ENCODE measurements at regions not wholly inside any gene's neighbourhood (a gene's known extent, or its start where the extent isn't known, plus 50 kb on each side); places are given as distances from the start of the nearest gene placed in this dataset.
A peak's percentile ranks its signal among the peaks of the same experiment; 100 is the strongest.
"Not testable (repeated sequence)": the region's sequence is repeated elsewhere in the genome, so short reads cannot be mapped to it uniquely, and the experiment has no call there.

DNA sequence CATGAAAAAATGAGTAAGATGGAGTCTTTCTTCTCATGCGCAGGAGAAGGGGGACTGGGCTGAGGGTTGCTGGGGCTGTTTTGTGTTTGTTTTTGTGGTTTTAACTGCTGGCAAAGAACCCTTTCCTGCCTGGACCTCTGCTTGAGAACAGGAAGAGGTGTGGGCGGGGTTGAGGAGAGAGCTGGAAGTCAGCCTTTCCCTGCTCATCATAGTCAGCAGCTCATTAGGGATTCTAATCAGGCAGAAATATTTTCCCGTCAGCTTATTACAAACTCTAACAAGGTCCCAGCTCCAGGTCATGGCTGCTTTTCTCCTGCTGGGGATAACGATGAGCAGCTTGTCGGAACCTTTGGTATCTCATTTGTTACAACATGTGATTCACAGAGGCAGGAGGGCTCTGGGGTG lies 185.0 kb upstream of the NRXN3 start:
- DNase-seq, result peak in 1 of 51 donors; percentile 53

DNA sequence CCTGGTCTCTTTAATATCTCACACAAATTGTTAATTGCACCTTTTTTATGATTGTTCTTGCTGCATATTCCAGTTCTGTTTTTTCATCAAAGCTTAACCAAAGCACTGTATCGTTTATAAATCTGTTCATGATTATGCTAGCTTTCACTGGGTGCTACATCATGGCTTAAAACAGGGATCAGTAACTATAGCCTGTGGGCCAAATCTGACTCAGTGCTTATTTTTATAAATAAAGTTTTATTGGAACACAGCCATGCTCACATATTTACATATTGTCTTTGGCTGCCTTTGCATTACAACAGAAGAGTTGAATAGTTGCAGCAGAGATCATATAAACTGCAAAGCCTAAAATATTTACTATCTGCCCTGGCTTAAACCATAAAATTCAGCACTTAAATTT lies 183.4 kb upstream of the NRXN3 start:
- no peak for DNase-seq

DNA sequence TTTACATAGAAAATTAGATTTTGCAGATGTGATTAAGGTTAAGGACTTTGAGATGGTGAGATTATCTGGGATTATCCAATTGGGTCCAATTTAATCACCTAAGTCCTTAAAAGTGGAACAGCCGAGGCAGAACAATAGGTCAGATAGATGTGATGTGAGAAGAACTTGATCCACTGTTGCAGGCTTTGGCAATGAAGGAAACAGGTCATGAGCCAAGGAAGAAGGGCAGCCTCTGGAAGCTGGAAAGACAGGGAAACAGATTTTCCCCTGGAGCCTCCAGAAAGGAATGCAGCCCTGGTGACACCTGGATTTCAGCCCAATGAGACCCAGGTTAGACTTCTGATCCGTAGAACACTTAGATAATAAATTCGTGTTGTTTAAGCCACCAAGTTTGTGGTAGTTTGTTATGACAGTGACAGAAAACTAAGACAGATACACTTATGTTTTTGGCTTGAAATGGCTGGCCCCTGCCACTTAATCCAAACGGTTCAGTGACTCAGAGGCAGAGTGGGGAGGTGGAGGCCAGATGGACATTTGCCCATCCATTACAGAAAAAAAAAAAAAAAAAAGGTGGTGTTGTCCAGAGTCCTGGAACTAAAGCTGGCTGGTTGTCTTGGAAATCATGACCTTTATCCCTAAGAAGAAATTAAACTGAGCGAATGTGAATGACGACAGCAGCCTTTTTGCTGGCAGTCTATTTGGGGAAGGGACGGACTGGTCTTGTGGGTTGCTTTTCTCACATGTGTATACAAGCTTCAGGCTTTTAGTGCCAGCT lies 181.9 kb upstream of the NRXN3 start:
- DNase-seq, result peak in 3 of 51 donors; percentile 16 to 74 (median 48)

DNA sequence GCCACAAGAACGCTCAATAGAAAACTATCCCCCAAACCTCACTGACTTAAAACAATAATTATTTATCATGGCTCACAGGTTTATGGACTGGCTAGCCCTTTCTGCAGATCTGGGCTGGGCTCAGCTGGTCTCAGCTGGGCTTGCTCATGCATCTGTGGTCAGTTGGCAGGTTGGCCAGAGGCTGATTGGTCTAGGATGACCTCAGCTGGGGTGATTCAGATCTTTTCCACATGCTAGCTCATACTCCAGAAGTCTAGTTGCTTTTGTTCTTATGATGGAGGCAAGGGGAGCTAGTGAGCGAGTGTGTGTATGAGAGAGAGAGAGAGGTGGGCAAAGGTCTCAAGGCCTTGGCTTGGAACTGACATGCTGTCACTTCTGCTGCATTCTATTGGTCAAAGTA lies 181.2 kb upstream of the NRXN3 start:
- peak in 39 of 51 donors; percentile 16 to 92 (median 74) for DNase-seq

DNA sequence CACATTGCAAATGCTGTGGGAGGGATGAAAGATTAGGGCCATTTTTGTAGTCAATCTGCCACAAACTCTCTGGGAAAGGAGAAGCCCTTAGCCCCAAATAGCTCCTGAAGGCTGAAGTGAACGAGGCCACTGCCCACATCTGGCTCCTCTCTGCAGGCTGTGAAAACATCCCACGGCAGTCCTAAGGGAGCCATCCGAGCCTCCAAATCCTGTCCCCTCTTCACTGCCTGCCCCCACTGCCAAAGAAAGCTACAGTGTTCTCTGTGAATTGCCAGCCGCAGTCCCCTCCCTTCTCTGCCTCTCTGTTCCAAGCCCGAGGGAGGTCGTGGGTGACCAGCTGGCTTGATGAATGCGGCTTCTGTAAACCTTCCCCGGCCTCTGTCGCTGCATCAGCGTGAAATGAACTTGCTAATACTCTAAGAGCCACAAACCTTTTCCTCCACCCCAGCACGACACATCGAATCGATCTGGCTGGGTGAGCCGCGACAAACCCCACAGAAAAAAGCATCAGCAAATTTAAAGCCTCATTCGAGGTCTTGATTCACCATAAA lies 180.7 kb upstream of the NRXN3 start:
- DNase-seq, result peak in 45 of 51 donors; percentile 26 to 93 (median 79)

DNA sequence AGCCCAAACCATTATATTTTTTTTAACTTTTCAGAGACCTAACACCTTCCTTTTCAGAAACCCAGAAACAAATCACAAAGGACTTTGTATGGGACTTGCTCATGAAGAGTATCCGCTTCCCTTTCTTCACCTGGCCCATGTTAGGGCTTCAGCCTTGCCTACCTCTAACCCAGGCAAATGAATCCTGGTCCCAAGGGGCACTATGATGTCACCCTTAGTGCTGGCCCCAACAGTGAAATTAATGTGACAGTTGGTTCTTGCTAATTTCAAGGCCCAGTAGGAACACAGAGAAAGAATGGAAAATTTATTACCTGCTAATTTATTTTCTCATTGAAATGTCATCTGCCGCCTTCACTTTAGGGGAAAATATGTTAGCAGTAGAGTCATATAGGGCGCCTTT lies 179.8 kb upstream of the NRXN3 start:
- no peak for DNase-seq

DNA sequence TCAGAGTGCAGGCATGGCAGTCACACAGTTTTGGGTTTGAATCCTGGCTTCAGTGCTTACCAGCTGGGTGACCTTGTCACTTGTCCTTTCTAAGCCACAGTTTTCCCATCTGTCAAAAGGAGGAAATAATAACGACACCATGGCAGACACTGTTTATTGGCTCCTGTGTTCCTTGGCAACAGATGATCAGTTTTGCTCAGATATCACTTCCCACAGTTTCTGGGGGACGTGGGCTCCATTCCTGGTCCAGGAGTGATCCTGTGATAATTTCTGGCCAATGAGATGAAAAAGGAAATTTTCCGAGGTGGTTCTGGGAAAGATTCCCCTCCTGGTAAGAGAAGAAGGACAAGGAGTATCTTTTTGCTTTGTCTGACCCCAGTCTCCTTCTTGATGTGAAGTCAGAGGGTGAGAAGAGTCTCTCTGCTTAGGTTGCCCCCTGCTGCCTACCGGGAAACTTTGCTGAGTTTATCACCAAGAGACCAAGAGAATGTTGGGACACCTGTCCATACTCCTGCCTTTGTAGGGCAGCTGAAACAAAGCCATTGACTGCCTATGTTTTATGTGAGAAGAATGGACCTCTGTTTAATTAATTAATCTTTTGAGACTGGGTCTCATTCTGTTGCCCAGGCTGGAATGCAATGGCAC lies 178.9 kb upstream of the NRXN3 start:
- peak in 7 of 51 donors; percentile 6 to 40 (median 16) for DNase-seq

DNA sequence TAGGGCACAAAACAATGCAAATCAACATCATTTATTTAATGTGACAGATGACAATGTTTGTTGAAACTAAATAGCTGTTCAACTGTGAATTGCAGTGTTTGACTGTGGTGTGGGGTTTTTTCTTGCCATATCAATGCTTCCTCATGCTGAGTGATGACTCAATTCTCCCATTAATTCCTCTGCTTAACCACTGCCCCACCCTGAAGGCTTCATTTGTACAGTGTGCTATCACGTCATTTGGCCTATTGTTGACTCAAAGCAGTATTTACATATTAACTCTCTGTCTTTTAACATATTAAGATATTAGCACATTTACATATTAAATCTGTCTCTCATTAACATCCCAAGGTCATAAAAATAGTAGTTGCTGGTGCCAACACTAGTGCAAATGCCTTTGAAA lies 164.8 kb upstream of the NRXN3 start:
- DNase-seq, result no peak

DNA sequence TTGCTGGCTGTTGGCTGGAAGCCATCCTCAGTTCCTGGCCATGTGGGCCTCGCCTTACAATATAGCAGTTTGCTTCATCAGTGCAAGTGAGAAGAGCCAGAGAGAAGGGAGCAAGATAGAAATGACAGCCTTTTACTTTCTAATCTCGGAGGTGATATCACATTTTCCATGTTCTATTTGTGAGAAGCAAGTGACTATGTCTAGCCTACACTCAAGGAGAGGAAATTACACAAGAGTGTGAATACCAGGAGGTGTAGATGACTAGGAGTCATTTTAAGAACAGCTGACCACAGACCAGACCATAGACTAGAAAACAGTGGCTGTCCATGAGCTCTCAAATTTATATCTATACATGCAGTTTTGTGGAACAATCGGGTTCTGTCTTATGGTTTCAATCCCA lies 163.0 kb upstream of the NRXN3 start:
- no peak for DNase-seq

DNA sequence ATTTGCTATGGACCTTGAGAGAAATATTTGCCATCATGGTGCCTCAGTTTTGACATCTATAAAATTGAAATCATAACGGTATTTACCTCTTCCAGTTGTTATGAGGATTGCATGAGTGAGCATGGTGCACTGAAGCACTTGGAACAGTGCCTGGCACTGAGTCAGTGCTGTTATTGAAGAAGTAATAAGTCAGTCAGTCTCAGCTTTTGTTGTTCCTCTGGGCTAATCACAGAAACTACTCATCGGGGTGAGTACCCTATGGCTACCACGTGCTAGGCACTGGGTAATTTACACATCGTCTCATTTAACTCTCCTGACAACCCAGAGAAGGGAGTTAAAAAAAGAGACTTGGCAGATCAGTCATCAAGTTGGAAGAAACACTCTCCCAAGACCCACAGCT lies 159.5 kb upstream of the NRXN3 start:
- peak in 1 of 51 donors; percentile 58 for DNase-seq

DNA sequence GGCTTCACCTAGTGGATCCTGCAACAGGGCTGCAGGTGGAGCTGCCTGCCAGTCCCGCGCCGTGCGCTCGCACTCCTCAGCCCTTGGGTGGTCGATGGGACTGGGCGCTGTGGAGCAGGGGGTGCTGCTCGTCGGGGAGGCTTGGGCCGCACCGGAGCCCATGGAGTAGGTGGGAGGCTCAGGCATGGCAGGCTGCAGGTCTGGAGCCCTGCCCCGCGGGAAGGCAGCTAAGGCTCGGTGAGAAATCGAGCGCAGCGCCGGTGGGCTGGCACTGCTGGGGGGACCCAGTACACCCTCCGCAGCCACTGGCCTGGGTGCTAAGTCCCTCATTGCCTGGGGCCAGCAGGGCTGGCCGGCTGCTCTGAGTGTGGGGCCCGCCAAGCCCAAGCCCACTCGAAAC lies 156.3 kb upstream of the NRXN3 start:
- DNase-seq, result not testable (repeated sequence)

DNA sequence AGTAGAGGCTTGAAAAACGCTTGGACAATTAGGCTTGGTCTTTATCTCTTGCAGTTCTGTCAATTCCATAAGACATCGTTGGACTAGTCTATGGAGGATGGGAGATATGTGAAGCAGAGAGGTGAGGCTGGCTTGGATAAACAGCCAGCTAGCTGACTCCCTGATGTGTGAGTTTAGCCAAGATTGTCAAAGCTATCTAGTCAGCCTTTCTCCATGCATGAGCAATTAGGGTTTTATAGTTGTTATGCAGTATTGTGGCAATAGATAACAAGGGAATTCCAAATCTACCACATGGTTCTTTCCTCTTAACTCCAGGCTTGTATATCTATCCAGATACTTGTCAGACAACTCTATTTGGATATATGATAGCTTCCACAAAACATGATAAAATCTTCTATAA lies 153.6 kb upstream of the NRXN3 start:
- DNase-seq, result no peak

DNA sequence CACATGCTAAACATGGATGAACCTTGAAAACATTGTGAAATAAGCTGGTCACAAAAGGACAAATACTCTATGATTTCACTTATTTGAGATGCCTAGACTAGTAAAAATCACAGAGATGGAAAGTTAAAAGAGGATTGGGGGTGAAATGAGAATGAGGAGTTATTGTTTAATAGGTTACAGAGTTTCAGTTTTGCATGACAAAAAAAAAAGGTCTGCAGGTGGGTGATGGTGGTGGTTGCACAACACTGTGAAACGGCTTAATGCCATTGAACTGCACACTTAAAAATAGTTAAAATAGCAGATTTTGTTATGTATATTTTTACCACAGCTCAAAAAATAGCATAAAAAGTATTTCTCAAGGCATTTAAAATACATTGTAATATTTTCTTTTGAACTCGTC lies 151.9 kb upstream of the NRXN3 start:
- DNase-seq, result no peak

DNA sequence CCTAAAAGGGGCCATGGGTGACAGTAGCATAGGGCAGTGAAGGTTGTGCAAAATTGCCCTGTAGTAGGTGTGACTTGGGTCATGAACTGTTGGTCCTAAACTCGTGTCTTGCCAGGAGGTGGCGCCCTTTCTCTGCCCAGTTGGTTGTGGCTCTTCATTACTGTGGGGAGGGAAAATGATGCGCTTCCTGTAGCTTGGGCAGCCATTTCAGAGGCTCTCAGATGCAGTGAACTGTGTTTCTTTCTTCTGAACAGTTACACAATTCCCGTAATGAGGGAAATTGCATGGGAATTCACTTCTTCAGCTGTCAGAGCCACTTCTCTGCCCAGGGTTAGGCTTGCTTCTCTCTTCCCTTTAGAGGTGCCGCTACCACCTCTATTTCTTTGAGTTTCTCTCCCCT lies 148.1 kb upstream of the NRXN3 start:
- peak in 15 of 51 donors; percentile 1 to 32 (median 12) for DNase-seq

DNA sequence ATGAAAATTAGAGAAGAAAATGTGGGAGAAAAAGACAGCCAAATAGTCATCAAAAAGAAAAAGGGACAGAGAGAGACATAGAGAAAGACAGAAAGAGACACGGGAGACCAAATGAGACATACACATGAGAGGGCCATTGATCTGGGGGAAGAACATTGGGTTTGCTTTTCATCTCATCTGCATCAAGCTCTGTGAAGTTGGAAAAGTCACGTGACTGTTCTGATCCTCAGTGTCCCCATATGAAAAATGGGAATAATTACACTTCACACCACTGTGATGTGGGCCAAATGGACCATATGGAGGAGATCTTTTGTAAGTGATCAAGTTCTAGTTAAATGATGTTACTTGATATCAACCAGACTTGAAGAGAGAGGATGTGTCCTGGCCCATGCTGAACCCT lies 147.1 kb upstream of the NRXN3 start:
- DNase-seq, result no peak

DNA sequence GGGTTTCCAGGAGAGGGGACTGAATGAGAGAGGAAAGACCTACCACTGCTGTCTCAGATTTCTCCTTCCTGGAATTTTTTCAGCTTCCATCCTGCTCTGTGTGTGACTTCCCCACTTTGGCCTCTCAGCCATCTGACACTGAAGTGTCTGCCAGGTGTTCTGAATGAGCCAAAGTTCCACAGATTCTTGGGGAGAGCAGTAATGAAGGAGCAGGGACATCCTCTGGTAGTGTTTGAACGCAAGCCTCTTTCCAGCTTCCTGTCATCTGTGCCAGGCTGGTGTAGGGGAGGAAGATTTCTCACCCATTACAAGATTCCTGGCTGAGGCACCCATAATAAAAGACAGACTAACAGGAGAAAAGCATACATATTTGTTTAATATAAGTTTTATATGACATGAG lies 141.7 kb upstream of the NRXN3 start:
- no peak for DNase-seq

DNA sequence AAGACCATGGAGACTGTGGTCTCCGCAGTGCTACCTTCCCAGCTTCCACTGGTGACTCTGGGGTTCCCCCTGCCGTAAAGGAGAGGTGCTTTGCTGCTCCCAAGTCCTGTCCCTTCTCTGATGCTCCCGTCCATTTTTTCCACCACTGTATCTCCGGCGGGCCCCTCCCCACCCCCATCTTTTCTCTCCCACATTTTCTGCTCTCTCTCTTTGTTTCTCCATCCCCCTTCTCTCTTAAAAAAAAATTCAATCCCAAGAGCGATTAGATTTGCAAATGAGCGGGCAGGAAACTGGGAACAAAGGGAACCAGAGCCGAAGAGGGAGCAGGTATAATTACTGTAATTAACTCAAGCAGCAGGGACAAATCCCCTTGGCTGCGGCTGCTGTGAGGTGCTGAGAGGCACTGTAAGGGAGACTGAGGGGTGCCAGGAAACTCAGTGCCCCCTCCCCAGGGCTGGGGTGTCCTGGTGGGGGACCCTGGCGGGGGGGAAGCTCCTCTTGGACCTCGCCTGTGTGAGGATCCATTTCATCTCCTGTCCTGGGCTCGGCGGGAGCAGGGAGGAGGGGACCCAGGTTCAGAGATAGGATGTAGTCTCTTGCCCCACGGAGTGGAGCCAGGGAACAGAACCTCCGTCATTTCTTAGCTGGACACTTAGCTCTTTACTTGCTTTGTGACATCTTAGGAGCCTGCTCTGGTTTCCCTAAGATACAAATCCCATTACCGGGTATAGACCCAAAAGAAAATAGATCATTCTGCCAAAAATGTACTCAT lies 140.4 kb upstream of the NRXN3 start:
- peak in 15 of 51 donors; percentile 3 to 47 (median 14) for DNase-seq

DNA sequence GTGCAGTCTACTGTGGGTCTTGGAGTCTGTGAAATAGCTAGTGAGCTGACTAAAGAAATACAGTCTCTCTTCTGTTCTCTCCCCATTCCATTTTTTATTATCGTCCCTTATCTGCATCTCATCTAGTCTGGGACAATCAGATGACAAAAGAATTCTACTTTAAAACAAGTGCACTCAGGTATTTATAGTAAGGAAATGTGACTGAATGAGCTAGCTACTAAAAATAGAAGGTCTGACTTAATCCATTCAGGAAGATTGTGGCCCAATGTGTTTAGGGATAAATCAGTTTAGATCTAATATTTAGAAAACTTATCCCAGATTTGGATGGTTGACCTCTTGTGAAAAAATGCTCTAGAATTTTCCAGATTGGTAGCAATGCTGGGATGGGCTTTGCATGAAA lies 126.8 kb upstream of the NRXN3 start:
- no peak for DNase-seq

DNA sequence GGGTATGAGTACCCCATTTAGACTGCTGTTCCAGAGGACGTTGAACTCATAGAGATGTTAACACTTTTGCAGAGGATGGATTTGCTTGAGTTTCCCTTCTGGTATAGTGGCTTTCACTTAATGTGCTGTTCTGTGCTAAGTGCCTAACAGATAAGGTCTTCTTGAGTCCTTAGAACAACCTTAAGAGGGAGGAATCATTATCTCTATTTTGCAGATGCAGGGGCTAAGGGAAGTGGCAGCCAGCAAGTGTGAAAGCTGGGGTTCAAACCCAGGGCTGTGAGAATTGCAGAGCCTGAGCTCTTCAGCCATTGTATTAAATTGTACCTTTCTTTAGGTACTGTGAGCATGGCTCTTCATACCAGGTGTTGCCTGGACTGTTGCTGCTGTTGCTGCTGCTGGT lies 122.1 kb upstream of the NRXN3 start:
- no peak for DNase-seq

DNA sequence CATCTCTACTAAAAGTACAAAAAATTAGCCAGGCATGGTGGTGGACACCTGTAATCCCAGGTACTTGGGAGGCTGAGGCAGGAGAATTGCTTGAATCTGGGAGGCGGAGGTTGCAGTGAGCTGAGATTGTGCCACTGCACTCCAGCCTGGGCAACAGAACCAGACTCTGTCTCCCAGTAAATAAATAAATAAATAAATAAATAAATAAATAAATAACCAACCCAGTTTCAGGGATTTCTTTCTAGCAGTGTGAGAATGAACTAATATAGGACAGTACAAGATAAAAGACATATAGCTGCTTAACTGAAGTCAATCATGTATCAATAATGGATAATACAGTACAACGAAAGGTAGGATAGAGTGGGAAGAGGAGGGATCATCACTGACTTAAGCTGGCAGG lies 113.3 kb upstream of the NRXN3 start:
- DNase-seq, result not testable (repeated sequence)

DNA sequence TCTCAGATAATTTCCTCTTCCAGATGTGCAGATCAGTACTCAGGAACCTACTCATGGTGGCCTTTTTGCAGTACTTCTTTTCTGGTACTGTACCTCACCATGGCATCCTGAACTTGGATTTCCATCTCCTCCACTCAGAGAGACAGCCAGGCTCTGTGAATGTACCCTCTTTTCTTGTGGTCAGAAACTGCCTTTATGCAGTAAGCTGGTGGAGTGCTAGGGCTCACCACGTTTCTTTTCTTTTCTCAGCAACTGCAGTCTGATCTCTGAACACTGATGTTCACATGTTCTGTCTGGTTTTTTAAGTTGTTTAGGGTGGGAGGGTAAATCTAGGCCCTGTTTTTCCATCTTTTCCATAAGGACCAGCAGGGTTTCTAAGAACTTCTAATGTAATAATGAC lies 99.8 kb upstream of the NRXN3 start:
- no peak for DNase-seq

DNA sequence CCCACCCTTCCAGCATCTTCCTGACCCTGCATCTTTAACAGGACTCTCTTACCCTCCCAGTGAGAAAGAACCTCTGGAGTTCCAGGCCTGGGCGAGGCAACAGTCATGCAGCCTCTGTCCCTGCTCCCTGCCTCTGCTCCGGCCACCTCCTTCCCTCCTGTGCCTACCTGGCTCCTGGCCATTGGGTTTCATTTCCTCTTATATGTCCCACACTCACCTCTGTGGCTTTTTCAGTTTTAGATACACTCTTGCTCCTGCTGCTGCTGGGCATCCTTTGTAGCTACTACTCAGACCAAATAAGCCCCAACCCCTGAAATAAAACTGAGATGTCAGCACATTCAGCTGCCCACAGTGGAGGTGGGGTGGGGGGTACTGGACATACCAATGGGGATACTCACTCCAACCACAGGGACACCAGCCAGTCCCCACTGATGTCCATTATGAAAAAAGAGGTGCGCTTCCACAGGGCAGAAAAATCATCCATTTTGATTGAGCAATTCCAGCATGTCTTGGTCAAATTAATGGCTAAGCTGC lies 99.1 kb upstream of the NRXN3 start:
- DNase-seq, result no peak

All from hypothalamus (tissue), 51 donors.